Fibroblast of lung (primary cell): ENCODE measurements at regions not wholly inside any gene's neighbourhood (a gene's known extent, or its start where the extent isn't known, plus 50 kb on each side); places are given as distances from the start of the nearest gene placed in this dataset.

Experiments
- DNase-seq, 2 donors: peaks; one replicate each; pipeline versions ENCODE4 v3.0.0 to v3.0.0-alpha.2; 2010; ENCODE audit warnings: low read depth in 2 of 2
- H2AFZ ChIP-seq: 2 replicates; pipeline ENCODE4 v1.5.1; 2012; ENCODE audit warnings: low read length, control low read depth, inconsistent platforms
- H3K27ac ChIP-seq: 2 replicates; pipeline ENCODE4 v1.5.1; 2011; ENCODE audit warnings: low read length, control low read depth; ENCODE audit not compliant: insufficient read depth
- H3K27me3 ChIP-seq: 2 replicates; pipeline ENCODE4 v1.5.1; 2011; ENCODE audit warnings: mild to moderate bottlenecking, low read length; ENCODE audit not compliant: control insufficient read depth, insufficient read depth
- H3K36me3 ChIP-seq: 2 replicates; pipeline ENCODE4 v1.5.1; 2011; ENCODE audit warnings: low read length; ENCODE audit not compliant: control insufficient read depth, insufficient read depth
- H3K4me1 ChIP-seq: 2 replicates; pipeline ENCODE4 v1.5.1; 2011; ENCODE audit warnings: low read length; ENCODE audit not compliant: control insufficient read depth, insufficient read depth; ENCODE audit errors: extremely low read depth
- H3K4me2 ChIP-seq: 2 replicates; pipeline ENCODE4 v1.5.1; 2011; ENCODE audit warnings: low read length, control low read depth; ENCODE audit not compliant: insufficient read depth; ENCODE audit errors: extremely low read depth
- H3K4me3 ChIP-seq, 4 experiments: fragments of 200-600 bp in 1 of 4; sonication (generic) in 1 of 4; replicated peaks in 1 of 4; 2 replicates each; pipeline ENCODE4 v1.5.1; 2011 to 2016; ENCODE audit warnings: low read length in 4 of 4, low read depth in 3 of 4, mild to moderate bottlenecking in 3 of 4, control low read depth in 2 of 4, inconsistent platforms in 1 of 4, mixed read lengths in 1 of 4; ENCODE audit not compliant: insufficient read depth in 1 of 4; ENCODE audit errors: control extremely low read depth in 1 of 4
- H3K79me2 ChIP-seq: 2 replicates; pipeline ENCODE4 v1.5.1; 2012; ENCODE audit warnings: mild to moderate bottlenecking, low read length, inconsistent platforms; ENCODE audit not compliant: control insufficient read depth, insufficient read depth
- H3K9ac ChIP-seq: 2 replicates; pipeline ENCODE4 v1.5.1; 2011; ENCODE audit warnings: mild to moderate bottlenecking, low read length, control low read depth; ENCODE audit not compliant: insufficient read depth
- H3K9me3 ChIP-seq: 2 replicates; pipeline ENCODE4 v1.5.1; 2012; ENCODE audit warnings: low read depth, low read length; ENCODE audit not compliant: control insufficient read depth, insufficient read depth
- H4K20me1 ChIP-seq: 2 replicates; pipeline ENCODE4 v1.5.1; 2011; ENCODE audit warnings: low read length; ENCODE audit not compliant: control insufficient read depth, insufficient read depth; ENCODE audit errors: extremely low read depth
- CTCF ChIP-seq, 2 donors: IDR thresholded peaks in 1 of 2; conservative IDR thresholded peaks in 1 of 2; 1 replicate in 1 of 2; 2 replicates in 1 of 2; pipeline ENCODE4 v1.5.1; 2011 to 2012; ENCODE audit warnings: low read length in 2 of 2, control low read depth in 1 of 2, inconsistent platforms in 1 of 2, low read depth in 1 of 2, mild to moderate bottlenecking in 1 of 2
- EZH2 ChIP-seq: IDR thresholded peaks from 2 replicates; pipeline ENCODE4 v1.5.1; 2012; ENCODE audit warnings: low read length, control low read depth, mild to moderate bottlenecking; ENCODE audit errors: missing control alignments

- no peak overlapping the region for H3K4me3 ChIP-seq
- no peak for TF ChIP-seq CTCF (conservative IDR thresholded peaks at IDR 0.05 in 1 of 2, IDR thresholded peaks at IDR 0.05 in 1 of 2; ENCODE audit: low read depth in 1 of 2, low read length in 2 of 2)
- no peak for TF ChIP-seq EZH2
- no peaks in the 10 kb centered on the region for H3K79me2 ChIP-seq
- H3K9me3 ChIP-seq, result no peaks in the 10 kb centered on the region
- no peak for DNase-seq
- no peak overlapping the region for H3K27ac ChIP-seq
- no peaks in the 10 kb centered on the region for H3K27me3 ChIP-seq
- H3K9ac ChIP-seq, result no peak overlapping the region
- H3K4me2 ChIP-seq, result no peak overlapping the region
- H3K36me3 ChIP-seq, result no peaks in the 10 kb centered on the region
- no peaks in the 10 kb centered on the region for H3K4me1 ChIP-seq
- H2AFZ ChIP-seq, result no peak overlapping the region
- H4K20me1 ChIP-seq, result no peaks in the 10 kb centered on the region
These were observed 891.1 kb downstream of the USP25 start for GRCh38 chr21:16620786-16621320.

DNA sequence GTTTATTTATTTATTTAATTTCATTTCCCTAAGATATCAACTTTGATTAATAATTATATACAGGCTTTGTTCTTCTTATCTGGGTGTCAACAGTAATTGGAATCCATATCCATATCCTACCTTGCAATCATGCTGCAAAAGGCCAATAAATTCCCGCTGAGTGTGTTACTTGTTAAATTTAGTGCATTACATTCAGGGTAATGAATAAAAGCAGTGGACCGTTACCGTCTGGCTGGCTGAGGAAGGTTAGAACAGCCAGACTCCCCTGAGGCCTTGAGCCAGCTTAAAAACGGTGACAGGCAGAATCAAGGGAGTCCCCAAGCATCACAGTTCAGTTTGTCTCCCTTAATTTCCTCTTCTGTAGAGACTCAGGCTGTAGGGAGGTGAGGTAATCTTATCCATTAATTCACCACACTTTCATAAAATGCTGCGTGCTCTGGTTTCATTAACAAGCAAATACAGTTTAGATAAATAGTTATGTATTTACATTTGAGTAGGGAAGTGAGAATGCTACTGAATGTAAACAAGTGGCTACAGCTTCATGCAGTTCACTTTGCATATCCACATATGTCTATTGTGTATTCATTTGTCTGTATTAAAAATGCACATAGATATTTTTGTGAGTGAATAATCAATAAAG, 888.2 kb upstream of the CXADR start:
- no peak for DNase-seq
- Histone ChIP-seq H3K27ac (no peak overlapping the region), H3K4me3 (no peak overlapping the region), H3K79me2 (no peaks in the 10 kb centered on the region), H3K9ac (no peak overlapping the region), H3K27me3 (no peaks in the 10 kb centered on the region), H3K9me3 (no peaks in the 10 kb centered on the region), H3K4me2 (no peak overlapping the region), H2AFZ (no peak overlapping the region), H3K36me3 (no peaks in the 10 kb centered on the region), H4K20me1 (no peaks in the 10 kb centered on the region), H3K4me1 (no peaks in the 10 kb centered on the region)
- no peak for TF ChIP-seq EZH2
- TF ChIP-seq CTCF (conservative IDR thresholded peaks at IDR 0.05 in 1 of 2, IDR thresholded peaks at IDR 0.05 in 1 of 2; ENCODE audit: low read depth in 1 of 2, low read length in 2 of 2), result no peak

DNA sequence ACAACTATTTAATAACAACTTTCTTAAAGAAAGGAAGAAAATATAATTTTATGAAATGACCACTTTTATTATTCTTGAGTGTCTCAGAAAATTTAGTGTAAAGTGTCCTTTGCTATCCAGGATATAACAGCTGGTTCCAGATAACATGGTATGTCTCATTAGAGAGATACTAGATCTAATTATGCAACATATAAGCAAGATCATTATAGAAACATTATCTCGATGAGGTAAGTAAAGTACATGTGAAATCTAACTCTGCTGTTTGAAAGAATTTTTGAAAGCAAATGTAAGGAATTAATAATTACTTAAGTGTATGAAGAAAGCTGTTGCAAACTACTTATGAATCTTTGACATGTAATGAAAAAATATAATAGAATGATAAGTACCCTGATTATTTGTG, 887.4 kb upstream of the CXADR start:
- Histone ChIP-seq H3K9me3 (no peaks in the 10 kb centered on the region), H3K27ac (no peak overlapping the region), H3K4me2 (no peak overlapping the region), H3K36me3 (no peaks in the 10 kb centered on the region), H4K20me1 (no peaks in the 10 kb centered on the region), H3K79me2 (no peaks in the 10 kb centered on the region), H3K27me3 (no peaks in the 10 kb centered on the region), H2AFZ (no peak overlapping the region), H3K4me3 (no peak overlapping the region), H3K4me1 (no peaks in the 10 kb centered on the region), H3K9ac (no peak overlapping the region)
- no peak for DNase-seq
- TF ChIP-seq CTCF (conservative IDR thresholded peaks at IDR 0.05 in 1 of 2, IDR thresholded peaks at IDR 0.05 in 1 of 2; ENCODE audit: low read depth in 1 of 2, low read length in 2 of 2), result no peak
- TF ChIP-seq EZH2, result no peak
